ENCODE measurements at regions not wholly inside any gene's neighbourhood (a gene's known extent, or its start where the extent isn't known, plus 50 kb on each side); places are given as distances from the start of the nearest gene placed in this dataset.

GRCh38 chr20:60239956-60240355 lies 281.7 kb downstream of the CDH26 start:
- H3K27me3 ChIP-seq (ENCODE audit: low read depth), result peaks cover 4% of the 10 kb centered on the region
- no peak overlapping the region for H3K27ac ChIP-seq
- H3K9me3 ChIP-seq, result no peaks in the 10 kb centered on the region
- H3K36me3 ChIP-seq, result no peaks in the 10 kb centered on the region
- no peak for DNase-seq
- no peak for ATAC-seq
- no peaks in the 10 kb centered on the region for H3K4me1 ChIP-seq
- intact Hi-C loops (cut with DNase I), result no loop called here
- TF ChIP-seq CTCF (IDR thresholded peaks at IDR 0.05), result no peak
- H3K4me3 ChIP-seq, result no peak overlapping the region

GRCh38 chr20:60240415-60240814 lies 282.2 kb downstream of the CDH26 start:
- no peak for DNase-seq
- peaks cover 4% of the 10 kb centered on the region for H3K27me3 ChIP-seq (ENCODE audit: low read depth)
- H3K4me1 ChIP-seq, result no peaks in the 10 kb centered on the region
- no peak for TF ChIP-seq CTCF (IDR thresholded peaks at IDR 0.05)
- intact Hi-C loops (cut with DNase I), result no loop called here
- no peak for ATAC-seq
- no peak overlapping the region for H3K4me3 ChIP-seq
- H3K9me3 ChIP-seq, result no peaks in the 10 kb centered on the region
- no peak overlapping the region for H3K27ac ChIP-seq
- no peaks in the 10 kb centered on the region for H3K36me3 ChIP-seq

- DNase-seq (no peak), ATAC-seq (no peak)
- no peaks in the 10 kb centered on the region for H3K36me3 ChIP-seq
- peaks cover 4% of the 10 kb centered on the region for H3K27me3 ChIP-seq (ENCODE audit: low read depth)
- H3K4me3 ChIP-seq, result no peak overlapping the region
- intact Hi-C loops (cut with DNase I), result no loop called here
- no peaks in the 10 kb centered on the region for H3K9me3 ChIP-seq
- no peak for TF ChIP-seq CTCF (IDR thresholded peaks at IDR 0.05)
- H3K27ac ChIP-seq, result no peak overlapping the region
- no peaks in the 10 kb centered on the region for H3K4me1 ChIP-seq
Observed at GRCh38 chr20:60240986-60241385, 282.8 kb downstream of the CDH26 start.

GRCh38 chr20:60242836-60243505 lies 284.7 kb downstream of the CDH26 start:
- Histone ChIP-seq H3K27ac (no peak overlapping the region), H3K4me3 (no peak overlapping the region), H3K36me3 (no peaks in the 10 kb centered on the region), H3K27me3 (ENCODE audit: low read depth) (peaks cover 4% of the 10 kb centered on the region), H3K4me1 (no peaks in the 10 kb centered on the region), H3K9me3 (no peaks in the 10 kb centered on the region)
- DNase-seq (no peak), ATAC-seq (no peak)
- intact Hi-C loops (cut with DNase I), result no loop called here
- TF ChIP-seq CTCF (IDR thresholded peaks at IDR 0.05), result no peak

GRCh38 chr20:60244373-60245146 lies 286.3 kb downstream of the CDH26 start:
- DNase-seq (no peak), ATAC-seq (no peak)
- Histone ChIP-seq H3K9me3 (no peaks in the 10 kb centered on the region), H3K4me3 (no peak overlapping the region), H3K4me1 (no peaks in the 10 kb centered on the region), H3K27ac (no peak overlapping the region), H3K27me3 (ENCODE audit: low read depth) (peaks cover 4% of the 10 kb centered on the region), H3K36me3 (no peaks in the 10 kb centered on the region)
- intact Hi-C loops (cut with DNase I), result no loop called here
- TF ChIP-seq CTCF (IDR thresholded peaks at IDR 0.05), result no peak
